ENCODE measurements at regions not wholly inside any gene's neighbourhood (a gene's known extent, or its start where the extent isn't known, plus 50 kb on each side); places are given as distances from the start of the nearest gene placed in this dataset.
"Not testable (repeated sequence)": the region's sequence is repeated elsewhere in the genome, so short reads cannot be mapped to it uniquely, and the experiment has no call there.

DNA sequence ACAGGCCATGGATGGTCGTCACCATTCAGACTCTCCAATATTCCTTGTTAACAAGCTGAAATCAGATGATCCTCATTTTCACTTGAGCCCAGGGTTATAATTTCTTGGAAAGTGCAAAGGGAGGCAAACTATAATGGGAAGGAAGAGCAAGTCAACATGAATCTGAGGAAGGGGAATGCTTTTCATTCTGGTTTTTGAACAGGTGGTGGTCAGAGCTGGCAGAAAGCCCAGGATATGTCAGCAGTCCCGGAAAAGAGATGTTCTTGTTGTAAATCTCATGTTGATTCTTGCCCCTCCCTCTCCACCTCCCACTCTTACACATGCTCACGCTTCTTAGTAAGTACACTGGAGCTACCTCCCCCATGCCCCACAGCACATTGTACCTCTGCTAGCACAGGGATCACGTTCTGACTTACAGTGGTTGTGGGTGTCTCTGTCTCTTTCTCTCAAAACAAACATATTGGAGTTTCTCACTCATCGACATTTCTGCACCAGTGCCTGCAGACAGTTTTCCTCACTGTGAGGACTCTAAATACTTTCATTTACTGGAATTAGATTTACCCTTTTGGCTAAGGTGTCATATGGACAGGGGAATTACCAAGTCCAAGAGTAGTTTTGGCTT lies 77.6 kb downstream of the XCL2 start:
- TF ChIP-seq, protein P1, sequence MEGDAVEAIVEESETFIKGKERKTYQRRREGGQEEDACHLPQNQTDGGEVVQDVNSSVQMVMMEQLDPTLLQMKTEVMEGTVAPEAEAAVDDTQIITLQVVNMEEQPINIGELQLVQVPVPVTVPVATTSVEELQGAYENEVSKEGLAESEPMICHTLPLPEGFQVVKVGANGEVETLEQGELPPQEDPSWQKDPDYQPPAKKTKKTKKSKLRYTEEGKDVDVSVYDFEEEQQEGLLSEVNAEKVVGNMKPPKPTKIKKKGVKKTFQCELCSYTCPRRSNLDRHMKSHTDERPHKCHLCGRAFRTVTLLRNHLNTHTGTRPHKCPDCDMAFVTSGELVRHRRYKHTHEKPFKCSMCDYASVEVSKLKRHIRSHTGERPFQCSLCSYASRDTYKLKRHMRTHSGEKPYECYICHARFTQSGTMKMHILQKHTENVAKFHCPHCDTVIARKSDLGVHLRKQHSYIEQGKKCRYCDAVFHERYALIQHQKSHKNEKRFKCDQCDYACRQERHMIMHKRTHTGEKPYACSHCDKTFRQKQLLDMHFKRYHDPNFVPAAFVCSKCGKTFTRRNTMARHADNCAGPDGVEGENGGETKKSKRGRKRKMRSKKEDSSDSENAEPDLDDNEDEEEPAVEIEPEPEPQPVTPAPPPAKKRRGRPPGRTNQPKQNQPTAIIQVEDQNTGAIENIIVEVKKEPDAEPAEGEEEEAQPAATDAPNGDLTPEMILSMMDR (IDR thresholded peaks at IDR 0.05; ENCODE audit: poor library complexity, severe bottlenecking), result no peak
- no peaks in the 10 kb centered on the region for H3K36me3 ChIP-seq (ENCODE audit: low read depth)
- ATAC-seq (ENCODE audit: low read depth), result peak; percentile 83
- H3K27me3 ChIP-seq (ENCODE audit: insufficient read depth, poor library complexity, severe bottlenecking), result no peaks in the 10 kb centered on the region
- no peak overlapping the region for H3K4me3 ChIP-seq (ENCODE audit: severe bottlenecking)
- H3K27ac ChIP-seq (ENCODE audit: poor library complexity, severe bottlenecking), result peak overlapping the region; percentile 70
- peaks cover 49% of the 10 kb centered on the region for H3K4me1 ChIP-seq (ENCODE audit: insufficient read depth, poor library complexity, severe bottlenecking)
- no peaks in the 10 kb centered on the region for H3K9me3 ChIP-seq (ENCODE audit: severe bottlenecking)
- DNase-seq (ENCODE audit: low spot score), result peak; percentile 67

DNA sequence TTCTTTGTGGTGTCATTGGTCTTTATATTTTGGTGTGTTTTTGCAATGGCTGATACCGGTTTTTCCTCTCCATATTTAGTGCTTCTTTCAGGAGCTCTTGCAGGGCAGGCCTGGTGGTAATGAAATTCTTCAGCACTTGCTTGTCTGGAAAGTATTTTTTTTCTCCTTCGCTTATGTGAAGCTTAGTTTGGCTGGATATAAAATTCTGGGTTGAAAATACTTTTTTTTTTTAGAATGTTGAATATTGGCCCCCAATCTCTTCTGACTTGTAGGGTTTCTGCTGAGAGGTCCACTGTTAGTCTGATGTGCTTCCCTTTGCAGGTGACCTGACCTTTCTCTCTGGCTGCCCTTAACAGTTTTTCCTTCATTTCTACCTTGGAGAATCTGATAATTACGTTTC lies 82.7 kb downstream of the XCL2 start:
- H3K27ac ChIP-seq (ENCODE audit: poor library complexity, severe bottlenecking); DNase-seq (ENCODE audit: low spot score); H3K9me3 ChIP-seq (ENCODE audit: severe bottlenecking); ATAC-seq (ENCODE audit: low read depth); H3K27me3 ChIP-seq (ENCODE audit: insufficient read depth, poor library complexity, severe bottlenecking); H3K36me3 ChIP-seq (ENCODE audit: low read depth); H3K4me3 ChIP-seq (ENCODE audit: severe bottlenecking): not testable (repeated sequence)
- peaks cover 12% of the 10 kb centered on the region for H3K4me1 ChIP-seq (ENCODE audit: insufficient read depth, poor library complexity, severe bottlenecking)

DNA sequence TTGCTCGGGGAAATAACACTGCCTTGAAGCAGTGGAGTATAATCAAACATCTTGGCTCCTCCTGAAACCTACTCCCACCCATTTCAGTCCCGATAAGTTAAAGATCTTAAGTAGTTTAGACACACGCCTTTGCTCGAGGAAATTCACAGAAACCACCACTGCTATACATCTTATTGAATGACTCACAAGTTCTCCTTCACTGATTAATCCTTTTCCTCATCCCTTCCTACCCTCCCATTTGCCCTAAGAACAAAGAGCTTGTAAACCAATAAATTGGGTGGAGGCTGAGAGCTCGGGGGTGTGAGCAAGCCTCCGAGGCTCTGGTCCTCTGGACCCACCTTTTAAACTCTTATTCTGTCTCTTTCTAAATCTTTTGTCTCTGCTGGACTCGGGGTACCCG lies 86.5 kb downstream of the XCL2 start:
- not testable (repeated sequence) for DNase-seq (ENCODE audit: low spot score); H3K36me3 ChIP-seq (ENCODE audit: low read depth); H3K4me3 ChIP-seq (ENCODE audit: severe bottlenecking); H3K27me3 ChIP-seq (ENCODE audit: insufficient read depth, poor library complexity, severe bottlenecking); ATAC-seq (ENCODE audit: low read depth); H3K9me3 ChIP-seq (ENCODE audit: severe bottlenecking)
- H3K4me1 ChIP-seq (ENCODE audit: insufficient read depth, poor library complexity, severe bottlenecking), result peaks cover 14% of the 10 kb centered on the region
- H3K27ac ChIP-seq (ENCODE audit: poor library complexity, severe bottlenecking), result peak overlapping the region; percentile 10

DNA sequence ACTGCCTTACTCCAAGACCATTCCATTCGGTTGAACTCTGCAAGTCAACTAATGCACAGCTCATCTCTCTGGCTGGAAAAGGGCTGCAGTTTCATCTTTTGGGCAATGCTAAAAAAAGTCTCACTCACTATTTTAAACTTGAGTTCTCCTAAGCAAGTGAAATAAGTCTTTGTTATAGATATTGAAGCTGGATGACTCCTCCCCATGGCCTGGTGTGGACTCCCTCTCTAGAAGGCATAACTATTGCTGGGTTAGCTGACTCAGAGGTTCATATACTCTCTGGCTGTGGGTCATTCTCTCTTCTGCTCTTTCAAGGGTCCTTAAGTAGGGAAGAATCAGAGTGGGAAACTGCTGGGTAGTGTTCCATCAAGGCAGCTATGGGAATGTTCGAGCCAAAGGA lies 88.0 kb downstream of the XCL2 start:
- H3K27me3 ChIP-seq (ENCODE audit: insufficient read depth, poor library complexity, severe bottlenecking), result no peaks in the 10 kb centered on the region
- no peak overlapping the region for H3K4me3 ChIP-seq (ENCODE audit: severe bottlenecking)
- TF ChIP-seq, protein P1 (IDR thresholded peaks at IDR 0.05; ENCODE audit: poor library complexity, severe bottlenecking), result no peak
- ATAC-seq (ENCODE audit: low read depth), result no peak
- peaks cover 14% of the 10 kb centered on the region for H3K4me1 ChIP-seq (ENCODE audit: insufficient read depth, poor library complexity, severe bottlenecking)
- no peak for DNase-seq (ENCODE audit: low spot score)
- H3K27ac ChIP-seq (ENCODE audit: poor library complexity, severe bottlenecking), result no peak overlapping the region
- peaks cover 2% of the 10 kb centered on the region for H3K9me3 ChIP-seq (ENCODE audit: severe bottlenecking)
- H3K36me3 ChIP-seq (ENCODE audit: low read depth), result no peaks in the 10 kb centered on the region

DNA sequence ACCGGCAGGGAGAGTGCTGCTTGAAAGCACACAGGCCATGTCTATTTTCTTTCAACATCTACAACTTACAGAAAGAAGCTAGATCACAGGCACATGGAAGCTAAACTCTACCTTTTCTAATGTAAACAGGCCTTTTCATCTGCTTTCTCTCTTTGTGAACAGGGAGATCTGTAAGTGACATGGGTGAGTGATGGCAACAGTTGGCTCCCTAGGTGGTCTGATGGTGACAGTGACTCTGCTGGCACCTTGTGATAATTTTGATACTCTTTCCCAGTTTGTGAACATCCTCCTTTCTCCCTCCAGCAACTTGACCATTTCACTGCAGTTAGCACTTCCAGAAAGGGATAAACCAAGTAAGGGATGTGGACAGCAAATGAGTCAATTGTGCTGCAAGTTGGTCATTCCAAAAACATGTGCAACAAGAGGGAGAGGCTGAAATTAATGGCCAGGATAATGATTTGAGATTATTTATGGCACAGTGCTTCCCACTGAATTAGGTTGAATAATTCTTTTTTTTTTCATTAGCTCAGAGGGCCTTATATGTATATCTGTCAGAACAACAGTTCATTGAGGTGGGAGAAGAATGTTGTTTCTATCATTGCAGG lies 89.5 kb downstream of the XCL2 start:
- ATAC-seq (ENCODE audit: low read depth) (peak; percentile 77), DNase-seq (ENCODE audit: low spot score) (no peak)
- Histone ChIP-seq H3K4me3 (ENCODE audit: severe bottlenecking) (no peak overlapping the region), H3K9me3 (ENCODE audit: severe bottlenecking) (no peaks in the 10 kb centered on the region), H3K27me3 (ENCODE audit: insufficient read depth, poor library complexity, severe bottlenecking) (no peaks in the 10 kb centered on the region), H3K36me3 (ENCODE audit: low read depth) (no peaks in the 10 kb centered on the region), H3K4me1 (ENCODE audit: insufficient read depth, poor library complexity, severe bottlenecking) (peaks cover 14% of the 10 kb centered on the region), H3K27ac (ENCODE audit: poor library complexity, severe bottlenecking) (peak overlapping the region; percentile 45)
- TF ChIP-seq, protein P1 (IDR thresholded peaks at IDR 0.05; ENCODE audit: poor library complexity, severe bottlenecking), result no peak

DNA sequence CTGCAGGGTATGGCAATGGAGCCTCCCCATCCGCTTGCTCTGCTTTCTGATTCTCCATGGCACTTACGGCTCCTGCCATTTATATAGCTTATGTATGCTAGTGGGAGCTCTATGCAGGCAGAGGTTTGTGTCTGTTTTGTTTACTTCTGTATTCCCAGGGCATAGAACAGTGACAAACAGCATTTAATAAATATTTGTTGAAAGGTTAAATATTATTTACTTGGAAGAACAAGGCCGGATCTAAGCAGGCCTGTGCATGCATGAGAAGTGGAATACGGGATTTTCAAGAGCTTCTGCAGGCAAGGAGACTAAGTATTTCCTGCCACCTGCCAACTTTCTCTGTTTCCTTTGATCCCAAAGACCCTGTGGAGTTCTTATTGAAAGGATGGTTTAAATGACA lies 90.7 kb downstream of the XCL2 start:
- H3K9me3 ChIP-seq (ENCODE audit: severe bottlenecking), result no peaks in the 10 kb centered on the region
- H3K4me1 ChIP-seq (ENCODE audit: insufficient read depth, poor library complexity, severe bottlenecking), result peaks cover 14% of the 10 kb centered on the region
- H3K36me3 ChIP-seq (ENCODE audit: low read depth), result no peaks in the 10 kb centered on the region
- H3K27me3 ChIP-seq (ENCODE audit: insufficient read depth, poor library complexity, severe bottlenecking), result no peaks in the 10 kb centered on the region
- TF ChIP-seq, protein P1 (IDR thresholded peaks at IDR 0.05; ENCODE audit: poor library complexity, severe bottlenecking), result no peak
- ATAC-seq (ENCODE audit: low read depth) (no peak), DNase-seq (ENCODE audit: low spot score) (no peak)
- no peak overlapping the region for H3K4me3 ChIP-seq (ENCODE audit: severe bottlenecking)
- no peak overlapping the region for H3K27ac ChIP-seq (ENCODE audit: poor library complexity, severe bottlenecking)

All from RWPE2 (cell line).